ENCODE measurements at regions not wholly inside any gene's neighbourhood (a gene's known extent, or its start where the extent isn't known, plus 50 kb on each side); places are given as distances from the start of the nearest gene placed in this dataset.

- no peak for TF ChIP-seq CTCF (IDR thresholded peaks at IDR 0.05; ENCODE audit: insufficient read depth, low read depth, low read length)
- TF ChIP-seq EZH2 (IDR thresholded peaks at IDR 0.05; ENCODE audit: insufficient read depth, low read length), result no peak
Measured at GRCh38 chr14:30499358-30499757, 59.6 kb upstream of the G2E3 start.

All from astrocyte (in vitro differentiated cells and primary cell).